ENCODE measurements at regions not wholly inside any gene's neighbourhood (a gene's known extent, or its start where the extent isn't known, plus 50 kb on each side); places are given as distances from the start of the nearest gene placed in this dataset.

GRCh38 chr3:193114431-193115340 is 126.3 kb upstream of the PLAAT1 start:
- TF ChIP-seq, protein P1, sequence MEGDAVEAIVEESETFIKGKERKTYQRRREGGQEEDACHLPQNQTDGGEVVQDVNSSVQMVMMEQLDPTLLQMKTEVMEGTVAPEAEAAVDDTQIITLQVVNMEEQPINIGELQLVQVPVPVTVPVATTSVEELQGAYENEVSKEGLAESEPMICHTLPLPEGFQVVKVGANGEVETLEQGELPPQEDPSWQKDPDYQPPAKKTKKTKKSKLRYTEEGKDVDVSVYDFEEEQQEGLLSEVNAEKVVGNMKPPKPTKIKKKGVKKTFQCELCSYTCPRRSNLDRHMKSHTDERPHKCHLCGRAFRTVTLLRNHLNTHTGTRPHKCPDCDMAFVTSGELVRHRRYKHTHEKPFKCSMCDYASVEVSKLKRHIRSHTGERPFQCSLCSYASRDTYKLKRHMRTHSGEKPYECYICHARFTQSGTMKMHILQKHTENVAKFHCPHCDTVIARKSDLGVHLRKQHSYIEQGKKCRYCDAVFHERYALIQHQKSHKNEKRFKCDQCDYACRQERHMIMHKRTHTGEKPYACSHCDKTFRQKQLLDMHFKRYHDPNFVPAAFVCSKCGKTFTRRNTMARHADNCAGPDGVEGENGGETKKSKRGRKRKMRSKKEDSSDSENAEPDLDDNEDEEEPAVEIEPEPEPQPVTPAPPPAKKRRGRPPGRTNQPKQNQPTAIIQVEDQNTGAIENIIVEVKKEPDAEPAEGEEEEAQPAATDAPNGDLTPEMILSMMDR (IDR thresholded peaks at IDR 0.05) = no peak
- no peak for TF ChIP-seq ZFX (IDR thresholded peaks at IDR 0.05; ENCODE audit: borderline replicate concordance)
